ENCODE measurements at regions not wholly inside any gene's neighbourhood (a gene's known extent, or its start where the extent isn't known, plus 50 kb on each side); places are given as distances from the start of the nearest gene placed in this dataset.

GRCh38 chr3:101954361-101954760, 105.0 kb downstream of the NFKBIZ start:
- Histone ChIP-seq H3K4me3 (replicated peaks in 1 of 3; ENCODE audit: insufficient read depth in 1 of 3, low read depth in 1 of 3, low read length in 3 of 3) (no peak overlapping the region), H3K36me3 (ENCODE audit: control insufficient read depth in 2 of 2, extremely low read depth in 1 of 2, insufficient read depth in 2 of 2, low read length in 2 of 2) (no peaks in the 10 kb centered on the region), H3K79me2 (ENCODE audit: control insufficient read depth, insufficient read depth, low read length) (no peaks in the 10 kb centered on the region), H3K27me3 (ENCODE audit: control insufficient read depth in 2 of 2, insufficient read depth in 2 of 2, low read length in 2 of 2) (no peaks in the 10 kb centered on the region), H3K9me1 (replicated peaks; ENCODE audit: control insufficient read depth, extremely low read depth, insufficient read depth, low read length) (no peaks in the 10 kb centered on the region), H3K27ac (ENCODE audit: insufficient read depth, low read depth, low read length) (no peak overlapping the region), H3K9ac (replicated peaks; ENCODE audit: extremely low read depth, insufficient read depth, low read length) (no peak overlapping the region), H3K9me3 (replicated peaks; ENCODE audit: control insufficient read depth, insufficient read depth, low read length) (no peaks in the 10 kb centered on the region), H4K20me1 (replicated peaks; ENCODE audit: control insufficient read depth, extremely low read depth, insufficient read depth, low read length) (no peaks in the 10 kb centered on the region), H2AFZ (ENCODE audit: low read depth, low read length) (no peak overlapping the region), H3K4me2 (ENCODE audit: insufficient read depth, low read length) (peak overlapping the region; percentile 16), H3K4me1 (ENCODE audit: control insufficient read depth, extremely low read depth, insufficient read depth, low read length) (peaks cover 14% of the 10 kb centered on the region)
- dilution Hi-C loops (cut with MboI; ENCODE audit: extremely low pct_ligation_motif_present, low sequenced_read_pairs) (no loop called here), intact Hi-C loops (cut with micrococcal nuclease) (no loop called here)
- TF ChIP-seq POLR2AphosphoS5 (IDR thresholded peaks at IDR 0.05; ENCODE audit: insufficient read depth, low read depth, low read length): no peak
- TF ChIP-seq, protein P1, sequence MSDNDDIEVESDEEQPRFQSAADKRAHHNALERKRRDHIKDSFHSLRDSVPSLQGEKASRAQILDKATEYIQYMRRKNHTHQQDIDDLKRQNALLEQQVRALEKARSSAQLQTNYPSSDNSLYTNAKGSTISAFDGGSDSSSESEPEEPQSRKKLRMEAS (IDR thresholded peaks at IDR 0.05; ENCODE audit: insufficient read depth, insufficient read length): no peak
- no peak for TF ChIP-seq MYC (IDR thresholded peaks at IDR 0.05; ENCODE audit: low read depth, low read length)
- TF ChIP-seq EZH2 (IDR thresholded peaks at IDR 0.05; ENCODE audit: borderline replicate concordance, low read depth, low read length, severe bottlenecking): no peak
- no peak for TF ChIP-seq JUN (IDR thresholded peaks at IDR 0.05; ENCODE audit: borderline replicate concordance, insufficient read depth, insufficient read length, low read depth)
- no peak for TF ChIP-seq POLR2A (IDR thresholded peaks at IDR 0.05; ENCODE audit: low read depth, low read length)
- TF ChIP-seq CTCF (IDR thresholded peaks at IDR 0.05; ENCODE audit: extremely low read depth in 1 of 2, insufficient read depth in 1 of 2, low read depth in 1 of 2, low read length in 2 of 2): no peak
- no peak for TF ChIP-seq FOS (IDR thresholded peaks at IDR 0.05; ENCODE audit: borderline replicate concordance, insufficient read depth, low read length)
- no peak for TF ChIP-seq GATA2 (IDR thresholded peaks at IDR 0.05; ENCODE audit: insufficient read depth, insufficient read length, low read depth, low read length)
- peak; percentile 47 for DNase-seq (ENCODE audit: low read depth, low spot score)
- POLR2A ChIA-PET: no interaction called here
- CTCF ChIA-PET: interaction anchor here (1.2 to 2.2 kb wide), 3 partner anchors 8 to 271 kb away, joined by 3 to 5 read pairs (median 5); no protein-coding TSS in a partner anchor
- BruUV-seq (replicated peaks): no TSS peak
- FAIRE-seq: no peak
